Colonic mucosa (tissue), 4 donors: ENCODE measurements at regions not wholly inside any gene's neighbourhood (a gene's known extent, or its start where the extent isn't known, plus 50 kb on each side); places are given as distances from the start of the nearest gene placed in this dataset.
A peak's percentile ranks its signal among the peaks of the same experiment; 100 is the strongest.

Experiments
- DNase-seq: peaks from one replicate; pipeline ENCODE4 v3.0.0-alpha.2; 2020
- H3K27ac ChIP-seq: fragments of 200-600 bp; one replicate; pipeline ENCODE4 v1.8.0; 2021
- H3K27me3 ChIP-seq: fragments of 200-600 bp; one replicate; pipeline ENCODE4 v1.8.0; 2021
- H3K36me3 ChIP-seq: fragments of 200-600 bp; one replicate; pipeline ENCODE4 v1.8.0; 2021
- H3K4me1 ChIP-seq: fragments of 200-600 bp; one replicate; pipeline ENCODE4 v1.8.0; 2021; ENCODE audit warnings: mild to moderate bottlenecking
- H3K4me3 ChIP-seq: fragments of 200-600 bp; one replicate; pipeline ENCODE4 v1.8.0; 2021
- H3K9ac ChIP-seq, 2 donors: one replicate each; pipeline ENCODE4 v1.7.0; 2013; ENCODE audit warnings: control low read depth in 2 of 2, low read depth in 2 of 2, low read length in 2 of 2
- H3K9me3 ChIP-seq: fragments of 200-600 bp; one replicate; pipeline ENCODE4 v1.8.0; 2021
- CTCF ChIP-seq: fragments of 200-600 bp; IDR thresholded peaks from one replicate; pipeline ENCODE4 v1.8.0; 2022; ENCODE audit warnings: antibody characterized with exemption, mild to moderate bottlenecking
- intact Hi-C: fragments of 100-400 bp; cut with DNase I; formaldehyde crosslinking; loops from one replicate; pipeline ENCODE4 v1.14.1; 2022
- donor health status: healthy.
- donor health status: DM: no; HTN: no; CAD: no.
- donor health status: DM: no; HTN: no; CAD: no.

DNA sequence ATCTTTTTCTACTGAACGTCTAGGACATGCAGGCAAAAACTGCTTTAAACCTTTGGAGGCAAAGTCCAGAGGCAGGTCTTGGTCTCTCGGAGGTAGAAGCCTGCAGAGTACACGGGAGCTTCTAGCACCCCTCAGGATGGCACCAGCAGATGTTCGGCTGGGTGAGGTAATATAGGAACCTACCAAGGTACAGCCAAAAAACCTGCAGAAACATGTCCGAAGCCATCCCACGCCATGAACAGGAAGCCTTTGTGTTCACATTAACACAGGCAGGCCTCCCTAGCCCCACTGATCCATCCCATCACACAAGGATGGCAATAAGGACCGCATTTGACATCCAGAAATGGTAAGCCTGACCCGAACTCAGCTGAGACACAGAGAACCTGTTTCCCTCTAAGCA is 157.9 kb upstream of the HES1 start:
- intact Hi-C loops = loop anchor here (10.0 kb wide), 1 partner anchor 157 kb away; the partner anchor contains the start of gene HES1
- DNase-seq = no peak
- Histone ChIP-seq H3K4me1 (no peaks in the 10 kb centered on the region), H3K9ac (no peak overlapping the region), H3K4me3 (no peak overlapping the region), H3K36me3 (no peaks in the 10 kb centered on the region), H3K9me3 (no peaks in the 10 kb centered on the region), H3K27ac (no peak overlapping the region), H3K27me3 (no peaks in the 10 kb centered on the region)
- no peak for TF ChIP-seq CTCF

GRCh38 chr3:193978486-193978885 is 157.5 kb upstream of the HES1 start:
- Histone ChIP-seq H3K4me1 (no peaks in the 10 kb centered on the region), H3K36me3 (no peaks in the 10 kb centered on the region), H3K4me3 (no peak overlapping the region), H3K9me3 (no peaks in the 10 kb centered on the region), H3K27me3 (no peaks in the 10 kb centered on the region), H3K9ac (no peak overlapping the region), H3K27ac (no peak overlapping the region)
- intact Hi-C loops = loop anchor here (10.0 kb wide), 1 partner anchor 156 kb away; the partner anchor contains the start of gene HES1
- no peak for DNase-seq
- no peak for TF ChIP-seq CTCF

DNA sequence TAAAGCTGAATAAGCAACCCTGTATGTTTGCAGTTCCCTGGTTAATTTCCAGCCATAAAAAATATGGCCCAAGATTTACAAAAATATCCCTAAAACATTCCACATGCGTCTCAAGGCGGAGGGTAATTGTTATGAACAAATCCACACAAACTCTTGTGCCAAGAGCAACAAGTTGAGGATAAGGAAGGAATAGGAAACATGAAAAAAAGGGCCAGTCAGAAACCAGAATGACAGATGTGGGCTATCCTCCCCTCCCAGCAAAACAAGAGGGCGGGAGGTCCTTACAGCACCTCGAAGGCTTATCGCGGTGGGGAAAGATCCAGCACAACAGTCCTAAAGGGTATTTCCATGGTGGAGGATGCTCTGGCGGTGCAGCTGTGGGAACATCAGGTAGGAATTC is 155.6 kb upstream of the HES1 start:
- H3K4me3 ChIP-seq = no peak overlapping the region
- H3K27ac ChIP-seq = no peak overlapping the region
- no peak for DNase-seq
- no peaks in the 10 kb centered on the region for H3K36me3 ChIP-seq
- intact Hi-C loops = no loop called here
- H3K27me3 ChIP-seq = no peaks in the 10 kb centered on the region
- H3K9me3 ChIP-seq = no peaks in the 10 kb centered on the region
- no peak for TF ChIP-seq CTCF
- H3K9ac ChIP-seq = no peak overlapping the region
- H3K4me1 ChIP-seq = no peaks in the 10 kb centered on the region

DNA sequence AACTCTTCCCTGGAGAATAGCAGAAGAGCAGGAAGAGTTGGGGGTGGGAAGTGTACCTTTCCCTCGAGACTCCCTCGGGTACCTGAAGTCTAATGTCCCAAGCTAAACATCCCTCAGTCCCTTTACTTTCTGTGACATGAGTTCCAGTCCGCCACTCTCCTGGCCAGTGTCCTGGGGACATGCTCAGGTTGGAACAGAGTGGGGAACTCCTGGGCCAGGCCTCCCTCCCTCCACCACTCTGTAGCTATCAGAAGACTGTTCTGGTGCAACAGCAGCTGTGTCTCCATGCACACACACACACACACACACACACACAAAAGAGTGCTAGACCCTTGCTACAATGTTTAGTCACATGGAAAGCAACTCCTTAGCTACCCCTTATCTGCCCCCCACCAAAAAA is 155.0 kb upstream of the HES1 start:
- TF ChIP-seq CTCF = no peak
- Histone ChIP-seq H3K4me3 (no peak overlapping the region), H3K9me3 (no peaks in the 10 kb centered on the region), H3K27ac (no peak overlapping the region), H3K27me3 (no peaks in the 10 kb centered on the region), H3K36me3 (no peaks in the 10 kb centered on the region), H3K9ac (no peak overlapping the region), H3K4me1 (no peaks in the 10 kb centered on the region)
- no peak for DNase-seq
- intact Hi-C loops = no loop called here

GRCh38 chr3:193981504-193981903 is 154.4 kb upstream of the HES1 start:
- Histone ChIP-seq H3K4me3 (no peak overlapping the region), H3K9ac (no peak overlapping the region), H3K4me1 (no peaks in the 10 kb centered on the region), H3K27me3 (no peaks in the 10 kb centered on the region), H3K9me3 (no peaks in the 10 kb centered on the region), H3K36me3 (no peaks in the 10 kb centered on the region), H3K27ac (no peak overlapping the region)
- intact Hi-C loops = no loop called here
- no peak for DNase-seq
- no peak for TF ChIP-seq CTCF

DNA sequence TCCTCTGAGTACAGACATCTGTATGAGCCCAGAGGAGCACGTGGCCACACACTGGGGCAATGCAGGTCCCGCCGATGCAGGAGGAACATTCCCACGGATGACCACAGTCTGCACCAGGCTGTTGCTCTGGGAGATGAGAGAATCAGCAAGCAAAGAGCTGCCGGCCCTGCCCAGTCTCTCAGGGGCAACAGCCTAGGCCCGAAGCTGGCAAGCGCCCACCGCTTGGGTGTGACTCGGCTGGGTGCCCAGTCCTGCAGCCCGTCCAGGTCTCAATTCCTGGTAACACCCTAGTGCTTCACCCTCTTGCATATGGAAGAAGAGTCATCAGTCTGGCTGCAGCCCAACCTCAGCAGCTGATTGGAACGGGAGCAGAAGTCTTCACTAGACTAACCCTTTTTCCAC is 153.7 kb upstream of the HES1 start:
- DNase-seq = peak; percentile 92
- no peak overlapping the region for H3K9ac ChIP-seq
- intact Hi-C loops = no loop called here
- no peaks in the 10 kb centered on the region for H3K36me3 ChIP-seq
- no peaks in the 10 kb centered on the region for H3K4me1 ChIP-seq
- TF ChIP-seq CTCF = no peak
- H3K9me3 ChIP-seq = no peaks in the 10 kb centered on the region
- H3K27ac ChIP-seq = no peak overlapping the region
- no peak overlapping the region for H3K4me3 ChIP-seq
- H3K27me3 ChIP-seq = no peaks in the 10 kb centered on the region
